HG03060 (cell line): ENCODE measurements at regions not wholly inside any gene's neighbourhood (a gene's known extent, or its start where the extent isn't known, plus 50 kb on each side); places are given as distances from the start of the nearest gene placed in this dataset.

Source experiments
- ATAC-seq: cut with Tn5 transposase; IDR thresholded peaks from one replicate; pipeline ENCODE4 v1.9.1; 2021; ENCODE audit warnings: low read depth, moderate number of reproducible peaks; ENCODE audit not compliant: unreplicated experiment

GRCh38 chr9:91038483-91039124 lies 237.0 kb downstream of the SYK start:
- no peak for ATAC-seq

- ATAC-seq: no peak
Measured at GRCh38 chr9:91039125-91039834, 237.7 kb downstream of the SYK start.

GRCh38 chr9:91039835-91040140 lies 238.2 kb downstream of the SYK start:
- ATAC-seq: no peak

- no peak for ATAC-seq
Measured at GRCh38 chr9:91040371-91041215, 239.0 kb downstream of the SYK start.

- ATAC-seq: no peak
Measured at GRCh38 chr9:91042024-91042423, 240.4 kb downstream of the SYK start.

- ATAC-seq: no peak
Measured at GRCh38 chr9:91042541-91042940, 240.9 kb downstream of the SYK start.

GRCh38 chr9:91043056-91043810 lies 241.6 kb downstream of the SYK start:
- no peak for ATAC-seq

GRCh38 chr9:91043811-91044175 lies 242.2 kb downstream of the SYK start:
- no peak for ATAC-seq

GRCh38 chr9:91044354-91044753 lies 242.7 kb downstream of the SYK start:
- no peak for ATAC-seq

- no peak for ATAC-seq
Measured at GRCh38 chr9:91045041-91045440, 243.4 kb downstream of the SYK start.

GRCh38 chr9:91047529-91047928 lies 245.9 kb downstream of the SYK start:
- no peak for ATAC-seq

- ATAC-seq: no peak
Measured at GRCh38 chr9:91047993-91048607, 246.5 kb downstream of the SYK start.

GRCh38 chr9:91048749-91049148 lies 247.1 kb downstream of the SYK start:
- no peak for ATAC-seq

- ATAC-seq: no peak
Measured at GRCh38 chr9:91053824-91054223, 252.2 kb downstream of the SYK start.

GRCh38 chr9:91055845-91056244 lies 254.2 kb downstream of the SYK start:
- ATAC-seq: no peak

- no peak for ATAC-seq
Measured at GRCh38 chr9:91056486-91056885, 254.9 kb downstream of the SYK start.

- no peak for ATAC-seq
Measured at GRCh38 chr9:91056917-91057316, 255.3 kb downstream of the SYK start.

- no peak for ATAC-seq
Measured at GRCh38 chr9:91059713-91060112, 258.1 kb downstream of the SYK start.

GRCh38 chr9:91060520-91061343 lies 259.1 kb downstream of the SYK start:
- ATAC-seq: no peak

- ATAC-seq: no peak
Measured at GRCh38 chr9:91061506-91061905, 259.9 kb downstream of the SYK start.
